A549 (cell line): ENCODE measurements at regions not wholly inside any gene's neighbourhood (a gene's known extent, or its start where the extent isn't known, plus 50 kb on each side); places are given as distances from the start of the nearest gene placed in this dataset.

Source experiments
- CBX8 ChIP-seq: fragments of 200-600 bp; sonication (generic); IDR thresholded peaks from 2 replicates; pipeline ENCODE4 v1.6.1; 2016
- KDM1A ChIP-seq: fragments of 200-600 bp; sonication (generic); IDR thresholded peaks from 2 replicates; pipeline ENCODE4 v1.6.1; 2016; ENCODE audit warnings: low read depth, mild to moderate bottlenecking
- KDM5A ChIP-seq: fragments of 200-600 bp; sonication (generic); IDR thresholded peaks from 2 replicates; pipeline ENCODE4 v1.6.1; 2016; ENCODE audit warnings: antibody characterized with exemption, mild to moderate bottlenecking
- NR3C1 ChIP-seq: fragments of >200 bp; sonication (Bioruptor Twin); formaldehyde crosslinking; IDR thresholded peaks from 3 replicates; pipeline ENCODE4 v1.6.1; 2017
- POLR2A ChIP-seq: IDR thresholded peaks from 2 replicates; pipeline ENCODE4 v1.6.1; 2012; ENCODE audit warnings: mild to moderate bottlenecking, low read length
- RCOR1 ChIP-seq: fragments of 150-350 bp; IDR thresholded peaks from 2 replicates; pipeline ENCODE4 v1.6.1; 2014; ENCODE audit warnings: antibody characterized with exemption, low read length, low read depth
- TF ChIP-seq, protein P1 (sequence below): IDR thresholded peaks from 2 replicates; pipeline ENCODE4 v1.6.1; 2012
- TF ChIP-seq, protein P2 (sequence below): fragments of >200 bp; sonication (Bioruptor Twin); formaldehyde crosslinking; IDR thresholded peaks from 3 replicates; pipeline ENCODE4 v1.5.1; 2016
- TF ChIP-seq, protein P3 (sequence below): fragments of 200-600 bp; sonication (generic); IDR thresholded peaks from 2 replicates; pipeline ENCODE4 v1.6.1; 2016; ENCODE audit warnings: antibody characterized with exemption, mild to moderate bottlenecking, moderate library complexity
- TF ChIP-seq, protein P4 (sequence below): fragments of 450-650 bp; IDR thresholded peaks from 2 replicates; pipeline ENCODE4 v1.6.1; 2014; ENCODE audit warnings: antibody characterized with exemption
- TF ChIP-seq, protein P5 (sequence below): IDR thresholded peaks from 2 replicates; pipeline ENCODE4 v1.6.1; 2012

DNA sequence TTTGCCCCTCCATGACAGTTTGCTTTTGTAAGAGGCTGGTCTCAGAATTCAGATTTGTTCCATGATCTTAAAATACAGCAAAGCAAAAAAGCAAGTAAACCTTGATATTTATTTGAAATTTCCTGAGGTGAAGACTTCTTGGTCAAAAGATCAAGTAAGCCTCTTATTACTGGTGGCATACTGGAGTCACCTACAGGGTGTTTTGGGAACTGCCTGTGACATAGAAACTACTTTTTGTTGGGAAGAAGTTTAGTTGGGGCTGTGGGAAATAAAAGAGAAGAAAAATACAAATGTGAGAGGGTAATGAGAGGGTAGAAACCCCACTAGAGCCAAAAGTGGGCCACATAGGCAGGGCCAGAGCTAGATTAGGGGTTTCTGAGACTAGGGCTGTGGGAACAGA, 217.9 kb downstream of the OTUD1 start:
- TF ChIP-seq, protein P1, sequence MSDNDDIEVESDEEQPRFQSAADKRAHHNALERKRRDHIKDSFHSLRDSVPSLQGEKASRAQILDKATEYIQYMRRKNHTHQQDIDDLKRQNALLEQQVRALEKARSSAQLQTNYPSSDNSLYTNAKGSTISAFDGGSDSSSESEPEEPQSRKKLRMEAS, result no peak
- TF ChIP-seq, protein P2, sequence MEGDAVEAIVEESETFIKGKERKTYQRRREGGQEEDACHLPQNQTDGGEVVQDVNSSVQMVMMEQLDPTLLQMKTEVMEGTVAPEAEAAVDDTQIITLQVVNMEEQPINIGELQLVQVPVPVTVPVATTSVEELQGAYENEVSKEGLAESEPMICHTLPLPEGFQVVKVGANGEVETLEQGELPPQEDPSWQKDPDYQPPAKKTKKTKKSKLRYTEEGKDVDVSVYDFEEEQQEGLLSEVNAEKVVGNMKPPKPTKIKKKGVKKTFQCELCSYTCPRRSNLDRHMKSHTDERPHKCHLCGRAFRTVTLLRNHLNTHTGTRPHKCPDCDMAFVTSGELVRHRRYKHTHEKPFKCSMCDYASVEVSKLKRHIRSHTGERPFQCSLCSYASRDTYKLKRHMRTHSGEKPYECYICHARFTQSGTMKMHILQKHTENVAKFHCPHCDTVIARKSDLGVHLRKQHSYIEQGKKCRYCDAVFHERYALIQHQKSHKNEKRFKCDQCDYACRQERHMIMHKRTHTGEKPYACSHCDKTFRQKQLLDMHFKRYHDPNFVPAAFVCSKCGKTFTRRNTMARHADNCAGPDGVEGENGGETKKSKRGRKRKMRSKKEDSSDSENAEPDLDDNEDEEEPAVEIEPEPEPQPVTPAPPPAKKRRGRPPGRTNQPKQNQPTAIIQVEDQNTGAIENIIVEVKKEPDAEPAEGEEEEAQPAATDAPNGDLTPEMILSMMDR, result no peak
- no peak for TF ChIP-seq CBX8
- TF ChIP-seq, protein P3, sequence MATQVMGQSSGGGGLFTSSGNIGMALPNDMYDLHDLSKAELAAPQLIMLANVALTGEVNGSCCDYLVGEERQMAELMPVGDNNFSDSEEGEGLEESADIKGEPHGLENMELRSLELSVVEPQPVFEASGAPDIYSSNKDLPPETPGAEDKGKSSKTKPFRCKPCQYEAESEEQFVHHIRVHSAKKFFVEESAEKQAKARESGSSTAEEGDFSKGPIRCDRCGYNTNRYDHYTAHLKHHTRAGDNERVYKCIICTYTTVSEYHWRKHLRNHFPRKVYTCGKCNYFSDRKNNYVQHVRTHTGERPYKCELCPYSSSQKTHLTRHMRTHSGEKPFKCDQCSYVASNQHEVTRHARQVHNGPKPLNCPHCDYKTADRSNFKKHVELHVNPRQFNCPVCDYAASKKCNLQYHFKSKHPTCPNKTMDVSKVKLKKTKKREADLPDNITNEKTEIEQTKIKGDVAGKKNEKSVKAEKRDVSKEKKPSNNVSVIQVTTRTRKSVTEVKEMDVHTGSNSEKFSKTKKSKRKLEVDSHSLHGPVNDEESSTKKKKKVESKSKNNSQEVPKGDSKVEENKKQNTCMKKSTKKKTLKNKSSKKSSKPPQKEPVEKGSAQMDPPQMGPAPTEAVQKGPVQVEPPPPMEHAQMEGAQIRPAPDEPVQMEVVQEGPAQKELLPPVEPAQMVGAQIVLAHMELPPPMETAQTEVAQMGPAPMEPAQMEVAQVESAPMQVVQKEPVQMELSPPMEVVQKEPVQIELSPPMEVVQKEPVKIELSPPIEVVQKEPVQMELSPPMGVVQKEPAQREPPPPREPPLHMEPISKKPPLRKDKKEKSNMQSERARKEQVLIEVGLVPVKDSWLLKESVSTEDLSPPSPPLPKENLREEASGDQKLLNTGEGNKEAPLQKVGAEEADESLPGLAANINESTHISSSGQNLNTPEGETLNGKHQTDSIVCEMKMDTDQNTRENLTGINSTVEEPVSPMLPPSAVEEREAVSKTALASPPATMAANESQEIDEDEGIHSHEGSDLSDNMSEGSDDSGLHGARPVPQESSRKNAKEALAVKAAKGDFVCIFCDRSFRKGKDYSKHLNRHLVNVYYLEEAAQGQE, result no peak
- TF ChIP-seq KDM5A, result no peak
- no peak for TF ChIP-seq RCOR1
- no peak for TF ChIP-seq NR3C1
- no peak for TF ChIP-seq KDM1A
- TF ChIP-seq POLR2A, result no peak
- TF ChIP-seq, protein P4, sequence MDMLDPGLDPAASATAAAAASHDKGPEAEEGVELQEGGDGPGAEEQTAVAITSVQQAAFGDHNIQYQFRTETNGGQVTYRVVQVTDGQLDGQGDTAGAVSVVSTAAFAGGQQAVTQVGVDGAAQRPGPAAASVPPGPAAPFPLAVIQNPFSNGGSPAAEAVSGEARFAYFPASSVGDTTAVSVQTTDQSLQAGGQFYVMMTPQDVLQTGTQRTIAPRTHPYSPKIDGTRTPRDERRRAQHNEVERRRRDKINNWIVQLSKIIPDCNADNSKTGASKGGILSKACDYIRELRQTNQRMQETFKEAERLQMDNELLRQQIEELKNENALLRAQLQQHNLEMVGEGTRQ, result no peak
- TF ChIP-seq, protein P5, sequence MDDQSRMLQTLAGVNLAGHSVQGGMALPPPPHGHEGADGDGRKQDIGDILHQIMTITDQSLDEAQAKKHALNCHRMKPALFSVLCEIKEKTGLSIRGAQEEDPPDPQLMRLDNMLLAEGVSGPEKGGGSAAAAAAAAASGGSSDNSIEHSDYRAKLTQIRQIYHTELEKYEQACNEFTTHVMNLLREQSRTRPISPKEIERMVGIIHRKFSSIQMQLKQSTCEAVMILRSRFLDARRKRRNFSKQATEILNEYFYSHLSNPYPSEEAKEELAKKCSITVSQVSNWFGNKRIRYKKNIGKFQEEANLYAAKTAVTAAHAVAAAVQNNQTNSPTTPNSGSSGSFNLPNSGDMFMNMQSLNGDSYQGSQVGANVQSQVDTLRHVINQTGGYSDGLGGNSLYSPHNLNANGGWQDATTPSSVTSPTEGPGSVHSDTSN, result no peak
